H1 (cell line): ENCODE measurements at regions not wholly inside any gene's neighbourhood (a gene's known extent, or its start where the extent isn't known, plus 50 kb on each side); places are given as distances from the start of the nearest gene placed in this dataset.

Source experiments
- BCL11A ChIP-seq, 2 experiments: IDR thresholded peaks; one replicate each; pipeline ENCODE4 v1.6.1; 2011; ENCODE audit warnings: low read depth in 2 of 2, low read length in 2 of 2, mild to moderate bottlenecking in 2 of 2
- JUN ChIP-seq: IDR thresholded peaks from 2 replicates; pipeline ENCODE4 v1.6.1; 2011; ENCODE audit warnings: low read depth, mild to moderate bottlenecking, improper control_type of control experiment, low read length
- NANOG ChIP-seq: IDR thresholded peaks from 2 replicates; pipeline ENCODE4 v1.6.1; 2011; ENCODE audit warnings: low read length, low read depth, mild to moderate bottlenecking, inconsistent platforms; ENCODE audit not compliant: insufficient read depth, poor library complexity, severe bottlenecking
- RFX5 ChIP-seq: IDR thresholded peaks from 2 replicates; pipeline ENCODE4 v1.6.1; 2011; ENCODE audit warnings: low read depth, low read length, improper control_type of control experiment, borderline replicate concordance
- SAP30 ChIP-seq: fragments of 300-600 bp; sonication (generic); IDR thresholded peaks from 2 replicates; pipeline ENCODE4 v1.7.1; 2012; ENCODE audit warnings: low read length, moderate library complexity, mild to moderate bottlenecking, inconsistent platforms; ENCODE audit not compliant: insufficient read depth, insufficient replicate concordance
- SP1 ChIP-seq: IDR thresholded peaks from 2 replicates; pipeline ENCODE4 v1.6.1; 2011; ENCODE audit warnings: low read depth, low read length
- TAF1 ChIP-seq: IDR thresholded peaks from 2 replicates; pipeline ENCODE4 v1.6.1; 2011; ENCODE audit warnings: mild to moderate bottlenecking, low read depth, low read length
- TF ChIP-seq, protein P1 (sequence below): fragments of 300-600 bp; sonication (generic); IDR thresholded peaks from 2 replicates; pipeline ENCODE4 v1.7.1; 2012; ENCODE audit warnings: low read length, moderate library complexity, mild to moderate bottlenecking, inconsistent platforms; ENCODE audit not compliant: insufficient replicate concordance
- TF ChIP-seq, protein P2 (sequence below): IDR thresholded peaks from 2 replicates; pipeline ENCODE4 v1.6.1; 2011; ENCODE audit warnings: low read length, improper control_type of control experiment
- TF ChIP-seq, protein P3 (sequence below): IDR thresholded peaks from 2 replicates; pipeline ENCODE4 v1.6.1; 2012; ENCODE audit warnings: inconsistent platforms

DNA sequence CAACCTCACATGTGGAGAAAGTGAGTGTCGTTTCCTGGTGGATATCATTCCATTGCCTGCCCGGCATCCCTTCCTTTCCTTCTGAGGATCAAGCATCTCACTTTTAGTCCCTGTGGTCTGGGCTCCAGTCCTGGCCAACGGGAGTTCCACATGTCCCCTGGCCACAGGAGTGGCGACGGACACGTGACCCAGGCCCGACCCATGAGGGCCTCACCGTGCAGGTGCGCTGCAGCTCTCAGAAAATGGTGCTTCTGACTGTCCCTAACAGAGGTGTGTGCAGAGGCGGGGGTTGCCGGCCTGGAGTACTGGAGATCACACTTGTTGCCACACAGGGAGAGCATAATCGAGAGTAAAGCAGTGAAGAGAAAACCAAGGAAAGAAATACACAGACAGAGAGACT, 476.9 kb upstream of the FRG1 start (continued):
- TF ChIP-seq, protein P1, sequence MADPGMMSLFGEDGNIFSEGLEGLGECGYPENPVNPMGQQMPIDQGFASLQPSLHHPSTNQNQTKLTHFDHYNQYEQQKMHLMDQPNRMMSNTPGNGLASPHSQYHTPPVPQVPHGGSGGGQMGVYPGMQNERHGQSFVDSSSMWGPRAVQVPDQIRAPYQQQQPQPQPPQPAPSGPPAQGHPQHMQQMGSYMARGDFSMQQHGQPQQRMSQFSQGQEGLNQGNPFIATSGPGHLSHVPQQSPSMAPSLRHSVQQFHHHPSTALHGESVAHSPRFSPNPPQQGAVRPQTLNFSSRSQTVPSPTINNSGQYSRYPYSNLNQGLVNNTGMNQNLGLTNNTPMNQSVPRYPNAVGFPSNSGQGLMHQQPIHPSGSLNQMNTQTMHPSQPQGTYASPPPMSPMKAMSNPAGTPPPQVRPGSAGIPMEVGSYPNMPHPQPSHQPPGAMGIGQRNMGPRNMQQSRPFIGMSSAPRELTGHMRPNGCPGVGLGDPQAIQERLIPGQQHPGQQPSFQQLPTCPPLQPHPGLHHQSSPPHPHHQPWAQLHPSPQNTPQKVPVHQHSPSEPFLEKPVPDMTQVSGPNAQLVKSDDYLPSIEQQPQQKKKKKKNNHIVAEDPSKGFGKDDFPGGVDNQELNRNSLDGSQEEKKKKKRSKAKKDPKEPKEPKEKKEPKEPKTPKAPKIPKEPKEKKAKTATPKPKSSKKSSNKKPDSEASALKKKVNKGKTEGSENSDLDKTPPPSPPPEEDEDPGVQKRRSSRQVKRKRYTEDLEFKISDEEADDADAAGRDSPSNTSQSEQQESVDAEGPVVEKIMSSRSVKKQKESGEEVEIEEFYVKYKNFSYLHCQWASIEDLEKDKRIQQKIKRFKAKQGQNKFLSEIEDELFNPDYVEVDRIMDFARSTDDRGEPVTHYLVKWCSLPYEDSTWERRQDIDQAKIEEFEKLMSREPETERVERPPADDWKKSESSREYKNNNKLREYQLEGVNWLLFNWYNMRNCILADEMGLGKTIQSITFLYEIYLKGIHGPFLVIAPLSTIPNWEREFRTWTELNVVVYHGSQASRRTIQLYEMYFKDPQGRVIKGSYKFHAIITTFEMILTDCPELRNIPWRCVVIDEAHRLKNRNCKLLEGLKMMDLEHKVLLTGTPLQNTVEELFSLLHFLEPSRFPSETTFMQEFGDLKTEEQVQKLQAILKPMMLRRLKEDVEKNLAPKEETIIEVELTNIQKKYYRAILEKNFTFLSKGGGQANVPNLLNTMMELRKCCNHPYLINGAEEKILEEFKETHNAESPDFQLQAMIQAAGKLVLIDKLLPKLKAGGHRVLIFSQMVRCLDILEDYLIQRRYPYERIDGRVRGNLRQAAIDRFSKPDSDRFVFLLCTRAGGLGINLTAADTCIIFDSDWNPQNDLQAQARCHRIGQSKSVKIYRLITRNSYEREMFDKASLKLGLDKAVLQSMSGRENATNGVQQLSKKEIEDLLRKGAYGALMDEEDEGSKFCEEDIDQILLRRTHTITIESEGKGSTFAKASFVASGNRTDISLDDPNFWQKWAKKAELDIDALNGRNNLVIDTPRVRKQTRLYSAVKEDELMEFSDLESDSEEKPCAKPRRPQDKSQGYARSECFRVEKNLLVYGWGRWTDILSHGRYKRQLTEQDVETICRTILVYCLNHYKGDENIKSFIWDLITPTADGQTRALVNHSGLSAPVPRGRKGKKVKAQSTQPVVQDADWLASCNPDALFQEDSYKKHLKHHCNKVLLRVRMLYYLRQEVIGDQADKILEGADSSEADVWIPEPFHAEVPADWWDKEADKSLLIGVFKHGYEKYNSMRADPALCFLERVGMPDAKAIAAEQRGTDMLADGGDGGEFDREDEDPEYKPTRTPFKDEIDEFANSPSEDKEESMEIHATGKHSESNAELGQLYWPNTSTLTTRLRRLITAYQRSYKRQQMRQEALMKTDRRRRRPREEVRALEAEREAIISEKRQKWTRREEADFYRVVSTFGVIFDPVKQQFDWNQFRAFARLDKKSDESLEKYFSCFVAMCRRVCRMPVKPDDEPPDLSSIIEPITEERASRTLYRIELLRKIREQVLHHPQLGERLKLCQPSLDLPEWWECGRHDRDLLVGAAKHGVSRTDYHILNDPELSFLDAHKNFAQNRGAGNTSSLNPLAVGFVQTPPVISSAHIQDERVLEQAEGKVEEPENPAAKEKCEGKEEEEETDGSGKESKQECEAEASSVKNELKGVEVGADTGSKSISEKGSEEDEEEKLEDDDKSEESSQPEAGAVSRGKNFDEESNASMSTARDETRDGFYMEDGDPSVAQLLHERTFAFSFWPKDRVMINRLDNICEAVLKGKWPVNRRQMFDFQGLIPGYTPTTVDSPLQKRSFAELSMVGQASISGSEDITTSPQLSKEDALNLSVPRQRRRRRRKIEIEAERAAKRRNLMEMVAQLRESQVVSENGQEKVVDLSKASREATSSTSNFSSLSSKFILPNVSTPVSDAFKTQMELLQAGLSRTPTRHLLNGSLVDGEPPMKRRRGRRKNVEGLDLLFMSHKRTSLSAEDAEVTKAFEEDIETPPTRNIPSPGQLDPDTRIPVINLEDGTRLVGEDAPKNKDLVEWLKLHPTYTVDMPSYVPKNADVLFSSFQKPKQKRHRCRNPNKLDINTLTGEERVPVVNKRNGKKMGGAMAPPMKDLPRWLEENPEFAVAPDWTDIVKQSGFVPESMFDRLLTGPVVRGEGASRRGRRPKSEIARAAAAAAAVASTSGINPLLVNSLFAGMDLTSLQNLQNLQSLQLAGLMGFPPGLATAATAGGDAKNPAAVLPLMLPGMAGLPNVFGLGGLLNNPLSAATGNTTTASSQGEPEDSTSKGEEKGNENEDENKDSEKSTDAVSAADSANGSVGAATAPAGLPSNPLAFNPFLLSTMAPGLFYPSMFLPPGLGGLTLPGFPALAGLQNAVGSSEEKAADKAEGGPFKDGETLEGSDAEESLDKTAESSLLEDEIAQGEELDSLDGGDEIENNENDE: no peak
- TF ChIP-seq RFX5 (no peak), JUN (no peak), SAP30 (no peak), BCL11A (IDR thresholded peaks at IDR 0.05; ENCODE audit: low read depth in 2 of 2, low read length in 2 of 2) (no peak), NANOG (no peak), SP1 (no peak), TAF1 (no peak)
- TF ChIP-seq, protein P2, sequence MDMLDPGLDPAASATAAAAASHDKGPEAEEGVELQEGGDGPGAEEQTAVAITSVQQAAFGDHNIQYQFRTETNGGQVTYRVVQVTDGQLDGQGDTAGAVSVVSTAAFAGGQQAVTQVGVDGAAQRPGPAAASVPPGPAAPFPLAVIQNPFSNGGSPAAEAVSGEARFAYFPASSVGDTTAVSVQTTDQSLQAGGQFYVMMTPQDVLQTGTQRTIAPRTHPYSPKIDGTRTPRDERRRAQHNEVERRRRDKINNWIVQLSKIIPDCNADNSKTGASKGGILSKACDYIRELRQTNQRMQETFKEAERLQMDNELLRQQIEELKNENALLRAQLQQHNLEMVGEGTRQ: no peak
- TF ChIP-seq, protein P3, sequence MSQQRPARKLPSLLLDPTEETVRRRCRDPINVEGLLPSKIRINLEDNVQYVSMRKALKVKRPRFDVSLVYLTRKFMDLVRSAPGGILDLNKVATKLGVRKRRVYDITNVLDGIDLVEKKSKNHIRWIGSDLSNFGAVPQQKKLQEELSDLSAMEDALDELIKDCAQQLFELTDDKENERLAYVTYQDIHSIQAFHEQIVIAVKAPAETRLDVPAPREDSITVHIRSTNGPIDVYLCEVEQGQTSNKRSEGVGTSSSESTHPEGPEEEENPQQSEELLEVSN: no peak
